Stimulated activated CD4-positive, alpha-beta T cell treated with anti-CD3 and anti-CD28 coated beads, Interleukin-12 subunit alpha, Interleukin-12 subunit beta, amount 100 ng/mL, for 48 hours (primary cell): ENCODE measurements at regions not wholly inside any gene's neighbourhood (a gene's known extent, or its start where the extent isn't known, plus 50 kb on each side); places are given as distances from the start of the nearest gene placed in this dataset.
"Not testable (repeated sequence)": the region's sequence is repeated elsewhere in the genome, so short reads cannot be mapped to it uniquely, and the experiment has no call there.

Source experiments
- DNase-seq, 3 donors: peaks; one replicate each; pipeline ENCODE4 v3.0.0-alpha.2; 2020; ENCODE audit warnings: low read depth in 2 of 3, low spot score in 1 of 3

- no peak for DNase-seq
These were observed 580.6 kb downstream of the TRIML1 start for GRCh38 chr4:188719794-188720193.

- no peak for DNase-seq
These were observed 583.7 kb downstream of the TRIML1 start for GRCh38 chr4:188722911-188723310.

- no peak for DNase-seq
These were observed 588.5 kb downstream of the TRIML1 start for GRCh38 chr4:188727746-188728145.

- no peak for DNase-seq
These were observed 589.1 kb downstream of the TRIML1 start for GRCh38 chr4:188728359-188728758.

DNA sequence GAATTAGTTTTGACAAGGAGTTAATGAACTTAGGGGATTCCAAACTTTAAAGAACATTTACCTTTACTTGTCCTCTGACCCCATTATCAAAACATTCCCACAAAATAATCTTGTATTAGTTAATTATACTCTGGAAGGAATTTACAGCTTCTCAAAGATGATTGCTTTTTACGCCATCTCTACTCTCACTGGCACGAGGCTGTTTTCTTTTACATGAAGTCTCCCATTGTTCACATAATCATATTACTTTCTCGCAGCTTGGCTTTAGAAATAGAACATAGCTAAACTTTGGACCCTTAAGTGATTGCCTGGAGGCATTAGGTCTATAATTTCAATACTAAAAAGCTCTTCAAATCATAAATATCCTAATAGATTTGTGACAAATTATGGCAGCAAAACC, 592.9 kb downstream of the TRIML1 start:
- no peak for DNase-seq

GRCh38 chr4:188735082-188735481, 595.8 kb downstream of the TRIML1 start:
- DNase-seq = no peak

- DNase-seq = no peak
These were observed 598.2 kb downstream of the TRIML1 start for GRCh38 chr4:188737251-188738002.

DNA sequence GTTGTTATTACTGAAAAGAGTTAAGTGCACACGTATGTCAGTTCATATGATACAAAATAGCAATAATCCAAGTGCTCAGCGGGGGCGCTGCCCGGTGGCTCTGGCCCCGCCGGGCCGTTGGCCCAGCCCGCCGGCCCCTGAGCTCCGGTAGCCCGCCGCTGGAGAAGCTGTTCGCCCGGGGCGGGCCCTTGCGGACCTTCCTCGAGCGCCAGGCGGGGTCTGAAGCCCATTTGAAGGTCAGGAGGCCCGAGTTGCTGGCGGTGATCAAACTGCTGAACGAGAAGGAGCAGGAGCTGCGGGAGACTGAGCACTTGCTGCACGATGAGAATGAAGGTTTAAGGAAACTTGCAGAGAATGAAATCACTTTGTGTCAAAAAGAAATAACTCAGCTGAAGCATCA, 599.0 kb downstream of the TRIML1 start:
- DNase-seq = not testable (repeated sequence)

DNA sequence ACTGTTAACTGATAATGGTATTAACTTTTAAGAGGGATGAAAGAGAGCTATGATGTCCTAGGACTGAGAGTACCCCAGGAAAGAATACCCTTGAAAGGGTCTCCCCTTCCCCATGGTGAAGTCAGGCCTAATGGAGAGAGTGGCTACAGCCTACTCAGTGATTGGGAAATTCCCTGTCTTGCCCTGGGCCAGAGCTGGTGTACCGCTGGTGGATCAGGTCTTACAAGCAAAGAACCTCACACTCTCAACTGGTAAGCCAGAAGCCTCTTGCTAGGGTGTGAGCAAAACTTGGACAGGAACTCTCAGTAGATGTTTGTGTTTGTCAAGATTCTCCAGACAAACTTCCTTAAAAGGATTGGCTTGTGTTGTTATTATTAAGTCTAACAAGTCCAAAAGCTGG, 600.9 kb downstream of the TRIML1 start:
- DNase-seq = not testable (repeated sequence)

DNA sequence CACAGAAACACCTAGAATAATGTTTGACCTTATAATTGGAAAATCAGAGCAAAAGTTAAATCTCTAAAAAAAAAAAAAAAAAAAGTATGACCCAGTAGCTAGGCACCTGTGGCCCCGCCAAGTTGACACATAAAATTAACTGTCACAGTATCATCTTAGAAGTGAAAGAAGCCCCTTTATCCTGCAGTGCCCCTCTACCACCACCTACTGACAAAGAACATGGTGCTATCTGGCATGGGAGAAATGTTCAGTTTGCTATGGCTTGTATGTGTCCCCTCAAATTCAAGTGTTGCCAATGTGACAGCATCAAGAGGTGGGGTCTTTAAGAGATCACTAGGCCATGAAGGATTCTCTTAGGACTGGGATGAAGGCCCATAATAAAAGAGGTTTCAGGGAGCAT, 601.5 kb downstream of the TRIML1 start:
- not testable (repeated sequence) for DNase-seq

- DNase-seq = no peak
These were observed 615.2 kb downstream of the TRIML1 start for GRCh38 chr4:188754372-188755002.

DNA sequence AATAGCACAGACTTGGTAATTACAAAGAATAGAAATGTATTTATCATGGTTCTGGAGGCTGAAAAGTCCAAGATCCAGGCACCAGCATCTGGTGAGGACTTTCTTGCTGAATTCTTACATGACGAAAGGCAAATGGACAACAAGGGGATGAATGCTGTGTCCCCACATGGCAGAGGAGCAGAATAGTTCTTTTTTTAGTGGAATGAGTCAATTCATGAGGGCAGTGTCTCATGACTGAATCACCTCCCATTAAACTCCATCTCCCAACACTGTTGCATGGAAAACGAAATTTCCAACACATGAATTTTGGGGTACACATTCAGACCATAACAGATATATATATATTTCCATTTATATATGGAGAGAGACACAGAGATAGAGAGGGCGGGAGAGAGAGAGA, 628.3 kb downstream of the TRIML1 start:
- DNase-seq = no peak

- no peak for DNase-seq
These were observed 639.7 kb downstream of the TRIML1 start for GRCh38 chr4:188778905-188779304.

DNA sequence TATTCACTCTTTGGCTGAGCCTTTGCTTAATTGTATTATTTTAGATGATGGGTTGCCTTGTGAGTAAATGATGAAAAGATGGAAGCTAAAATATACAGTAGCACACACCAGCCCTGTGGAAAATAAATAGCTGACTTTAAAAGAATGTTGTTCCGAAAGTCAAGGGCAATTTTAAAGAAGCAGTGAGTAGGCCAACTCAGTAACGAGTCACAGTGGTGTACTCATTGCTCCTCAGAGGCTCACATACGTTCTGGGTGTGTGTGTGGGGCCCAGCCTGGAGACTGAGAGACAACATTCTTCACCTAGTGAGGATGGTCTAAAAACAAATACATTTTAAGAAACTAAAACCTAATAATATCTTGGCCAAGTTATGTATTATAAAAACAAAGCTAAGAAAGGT, 640.3 kb downstream of the TRIML1 start:
- DNase-seq = no peak

DNA sequence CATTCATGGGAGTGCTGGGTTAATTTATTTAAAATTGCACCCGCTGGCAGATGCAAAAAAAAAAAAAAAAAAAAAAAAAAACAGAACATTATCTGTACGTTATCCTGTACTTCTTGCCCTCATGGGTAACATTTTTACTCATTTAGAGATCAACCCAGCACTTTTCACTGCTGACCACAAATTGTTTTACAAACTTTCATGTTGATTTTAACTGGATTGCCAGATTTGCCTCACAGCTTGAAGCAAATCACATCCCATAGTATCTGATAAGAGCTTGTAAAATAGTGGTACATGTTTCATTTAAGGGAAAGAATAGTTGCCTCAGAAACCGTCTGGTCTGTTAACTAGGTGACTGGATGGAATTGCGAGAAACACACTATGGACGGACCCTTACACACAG, 640.8 kb downstream of the TRIML1 start:
- no peak for DNase-seq

DNA sequence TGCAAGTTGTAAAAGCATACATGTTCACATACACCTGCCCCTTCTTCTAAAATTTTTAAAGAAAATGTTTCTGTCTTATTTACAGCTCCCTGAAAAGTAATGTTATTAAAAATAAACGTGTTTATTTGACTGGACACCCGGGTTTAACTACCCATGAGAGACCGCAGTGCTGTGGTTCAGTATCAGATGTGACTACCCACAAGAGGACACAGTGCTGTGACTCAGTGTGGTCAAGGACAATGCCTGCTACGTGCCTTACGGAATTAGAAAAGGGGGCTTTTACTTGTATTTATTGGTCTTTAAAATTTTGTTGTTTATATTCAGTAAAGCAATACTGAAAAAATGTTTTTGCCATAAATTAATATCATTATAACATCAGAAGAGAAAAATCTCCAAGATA, 641.4 kb downstream of the TRIML1 start:
- no peak for DNase-seq

DNA sequence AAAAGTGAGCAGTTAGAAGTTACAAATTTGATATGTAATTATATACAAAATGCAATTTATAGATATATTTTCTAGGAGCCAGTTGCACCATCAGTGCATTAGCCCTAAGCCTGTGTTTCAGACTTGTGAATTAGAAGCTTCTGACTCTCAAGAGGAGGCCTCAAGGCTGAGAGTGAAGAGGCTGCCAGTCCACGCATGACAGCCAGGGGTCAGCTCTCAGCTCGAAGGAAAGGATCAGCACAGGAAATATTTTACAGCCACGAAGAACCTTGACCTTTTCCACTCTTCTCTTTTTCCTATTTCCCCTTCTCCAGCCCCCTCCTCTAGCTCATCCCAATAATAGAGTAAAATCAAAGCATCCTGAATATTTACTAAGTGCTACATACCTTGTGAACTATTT, 642.4 kb downstream of the TRIML1 start:
- no peak for DNase-seq

- DNase-seq = no peak
These were observed 643.9 kb downstream of the TRIML1 start for GRCh38 chr4:188783175-188783574.

GRCh38 chr4:188783606-188784160, 644.4 kb downstream of the TRIML1 start:
- DNase-seq = no peak

GRCh38 chr4:188796600-188796999, 657.4 kb downstream of the TRIML1 start:
- not testable (repeated sequence) for DNase-seq

GRCh38 chr4:188797011-188797410, 657.8 kb downstream of the TRIML1 start:
- DNase-seq = not testable (repeated sequence)

GRCh38 chr4:188804861-188805260, 665.6 kb downstream of the TRIML1 start:
- no peak for DNase-seq

GRCh38 chr4:188811121-188811520, 671.9 kb downstream of the TRIML1 start:
- no peak for DNase-seq
